H54 (cell line): ENCODE measurements at regions not wholly inside any gene's neighbourhood (a gene's known extent, or its start where the extent isn't known, plus 50 kb on each side); places are given as distances from the start of the nearest gene placed in this dataset.
"Not testable (repeated sequence)": the region's sequence is repeated elsewhere in the genome, so short reads cannot be mapped to it uniquely, and the experiment has no call there.

Source experiments
- DNase-seq: peaks from one replicate; pipeline ENCODE4 v3.0.0; 2011; ENCODE audit warnings: low spot score, mixed read lengths; ENCODE audit not compliant: insufficient read length
- FAIRE-seq: peaks from 3 replicates; lab custom pipeline; 2011; peaks lifted over from hg19 to GRCh38; lab: Jason Lieb, UNC
- POLR2A ChIP-seq: IDR thresholded peaks from 2 replicates; pipeline ENCODE4 v1.6.1; 2011; ENCODE audit warnings: low read depth, mild to moderate bottlenecking, low read length

DNA sequence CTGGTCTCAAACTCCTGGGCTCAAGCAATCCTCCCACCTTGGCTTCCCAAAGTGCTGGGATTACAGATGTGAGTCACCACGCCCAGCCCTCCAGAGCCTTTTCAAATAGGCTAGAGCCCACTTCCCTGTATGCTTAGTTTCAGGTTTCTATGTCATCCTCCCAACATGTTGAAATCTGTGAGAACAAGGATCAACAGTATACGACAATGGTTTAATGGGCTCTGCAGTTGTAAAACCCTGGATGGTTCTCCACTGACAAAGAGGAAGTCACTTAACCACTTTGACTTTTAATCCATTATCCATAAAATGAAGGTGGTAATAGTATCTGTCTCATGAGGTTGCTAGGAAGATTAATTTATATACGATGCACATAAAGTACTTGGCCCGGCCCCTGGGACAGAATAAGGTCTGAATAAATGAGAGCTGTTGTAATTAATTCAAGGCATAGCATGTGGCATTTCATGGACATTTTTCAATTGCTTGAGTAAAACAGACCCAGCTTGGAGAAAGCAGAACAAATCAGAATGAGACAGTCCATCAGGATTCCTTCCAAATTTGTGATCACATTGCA is 113.9 kb upstream of the ZNF648 start:
- no peak for TF ChIP-seq POLR2A
- DNase-seq = no peak
- no peak for FAIRE-seq

DNA sequence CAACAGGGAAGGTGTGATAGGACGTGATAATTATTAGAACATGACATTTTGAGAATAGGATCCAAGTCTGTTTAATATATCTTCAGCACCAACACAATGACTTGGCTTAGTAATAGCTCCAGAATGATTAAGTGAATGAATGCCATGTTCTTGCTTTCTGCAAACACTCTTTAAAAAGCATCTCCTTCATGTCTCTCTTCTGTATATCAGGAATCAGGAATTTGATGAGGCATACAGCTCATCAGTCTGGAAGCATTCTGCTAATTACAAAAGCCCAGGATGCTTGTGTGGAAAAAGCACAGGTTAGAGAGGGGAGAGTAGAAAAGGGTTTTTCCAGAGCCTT is 113.0 kb upstream of the ZNF648 start:
- no peak for FAIRE-seq
- no peak for DNase-seq
- no peak for TF ChIP-seq POLR2A

DNA sequence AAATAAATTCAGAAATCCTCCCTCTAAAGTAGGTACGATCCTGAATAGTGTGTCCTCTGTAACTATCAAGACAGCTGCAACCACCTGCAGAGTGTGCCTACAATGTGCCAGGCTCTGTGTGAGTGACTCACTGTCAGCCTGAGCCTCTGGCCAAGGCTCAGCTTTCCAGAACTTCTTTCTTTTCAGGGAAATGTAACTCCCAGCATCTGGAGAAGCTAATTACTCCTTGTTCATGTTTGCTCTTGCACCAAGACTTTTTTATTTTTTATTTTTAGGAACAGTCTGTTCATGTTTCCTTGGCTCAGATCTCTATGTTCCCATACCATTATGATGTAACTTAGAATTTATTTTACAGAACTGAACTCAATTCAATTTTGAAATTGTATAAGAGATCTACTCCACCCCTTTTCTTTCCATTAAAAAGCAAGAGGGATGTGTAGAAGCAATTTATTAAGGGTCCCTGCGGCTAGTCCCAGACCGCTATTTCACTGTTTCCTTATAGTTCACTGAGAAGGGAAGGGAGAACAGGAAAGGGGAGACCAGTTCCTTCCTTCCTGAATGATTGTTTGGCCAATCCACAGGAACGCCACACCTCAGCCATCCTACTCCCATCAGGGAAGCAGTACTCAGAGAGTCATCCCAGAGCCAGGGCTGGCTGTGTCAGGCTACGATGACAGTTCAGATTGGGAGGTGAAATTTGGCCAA is 112.4 kb upstream of the ZNF648 start:
- DNase-seq (no peak), FAIRE-seq (no peak)
- TF ChIP-seq POLR2A = no peak

DNA sequence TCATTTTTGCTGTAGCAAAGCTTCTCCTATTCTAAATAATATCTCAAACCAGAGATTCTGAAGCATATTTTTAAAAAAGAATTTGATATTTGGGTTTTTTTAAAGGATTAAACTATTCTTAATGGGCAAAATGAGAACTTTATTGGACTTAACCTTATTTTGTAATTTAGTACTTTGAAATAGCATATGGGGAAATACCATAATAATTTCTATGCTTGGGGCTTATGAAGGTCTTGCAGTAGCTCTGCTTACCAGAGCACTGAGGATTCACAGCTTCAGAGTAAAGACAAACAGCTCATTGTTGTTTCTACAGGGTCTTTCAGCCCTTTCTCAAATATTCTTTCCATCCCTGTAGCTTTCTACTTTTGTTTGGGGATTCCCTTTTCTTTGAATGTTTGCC is 111.2 kb upstream of the ZNF648 start:
- no peak for TF ChIP-seq POLR2A
- DNase-seq = no peak
- FAIRE-seq = no peak

DNA sequence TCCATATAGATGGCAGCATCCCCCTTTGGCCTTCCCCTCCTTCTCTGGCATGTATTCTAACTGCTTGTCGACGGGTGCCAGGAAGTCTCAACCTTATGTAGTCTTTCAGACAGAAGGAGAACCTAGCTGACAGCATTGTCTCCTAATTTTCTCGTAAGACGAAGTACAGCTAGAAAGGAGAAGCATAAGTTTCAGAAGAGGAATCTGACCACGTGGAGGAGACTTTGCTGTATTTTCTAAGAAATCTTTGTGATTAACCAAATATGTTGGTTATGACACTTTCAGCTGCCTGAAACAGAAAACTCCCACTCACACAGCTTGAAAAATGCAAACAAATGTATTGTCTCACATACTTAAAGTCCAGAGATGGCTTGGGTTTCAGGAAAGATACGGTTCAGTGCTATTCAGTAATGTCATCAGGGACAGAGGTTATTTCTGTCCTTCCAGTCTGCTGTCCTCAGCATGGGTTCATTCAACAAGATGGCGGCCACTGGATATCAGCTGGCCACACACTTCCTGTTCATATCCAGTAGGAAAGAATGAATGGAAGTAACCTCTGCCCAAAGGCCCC is 109.5 kb upstream of the ZNF648 start:
- TF ChIP-seq POLR2A = no peak
- DNase-seq (no peak), FAIRE-seq (no peak)

DNA sequence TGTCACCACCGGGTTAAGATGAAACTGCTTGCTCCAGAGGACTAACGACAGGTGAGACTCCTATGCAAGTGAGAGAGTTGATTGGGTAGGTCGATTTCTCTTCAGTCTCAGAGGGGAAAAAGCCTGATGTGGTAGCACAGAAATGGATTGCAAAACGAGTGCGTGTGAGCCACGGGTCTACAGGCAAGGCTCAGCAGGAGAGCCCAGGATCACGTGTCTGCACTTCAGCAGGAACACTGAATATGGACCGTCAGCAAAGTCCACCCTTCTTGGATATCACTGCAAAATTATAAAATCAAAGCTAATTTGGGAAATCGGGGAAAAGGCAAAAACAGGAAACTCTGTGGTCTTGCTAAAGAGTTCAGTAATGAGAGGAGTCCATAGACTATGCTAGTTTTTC is 107.7 kb upstream of the ZNF648 start:
- FAIRE-seq (no peak), DNase-seq (no peak)
- no peak for TF ChIP-seq POLR2A

DNA sequence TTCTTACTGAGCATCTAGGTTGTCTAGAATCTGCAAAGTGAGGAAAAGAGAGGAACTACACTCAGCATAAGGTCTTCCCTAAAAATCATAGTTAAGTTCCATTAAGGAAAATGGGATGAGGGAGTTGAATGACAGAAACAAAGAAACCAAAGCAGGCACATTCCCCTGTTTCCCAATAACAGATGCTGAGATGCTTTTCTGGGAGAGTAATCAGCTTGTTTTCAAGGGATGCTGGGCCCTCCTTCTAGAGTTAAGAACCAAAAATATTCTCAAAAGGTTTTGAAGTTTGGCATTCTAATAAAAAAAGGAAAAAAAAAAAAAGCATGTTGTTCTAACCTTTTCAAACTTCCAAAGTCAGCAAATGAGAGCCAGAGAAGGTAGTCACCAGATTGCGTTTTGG is 105.2 kb upstream of the ZNF648 start:
- TF ChIP-seq POLR2A = no peak
- FAIRE-seq (no peak), DNase-seq (no peak)

DNA sequence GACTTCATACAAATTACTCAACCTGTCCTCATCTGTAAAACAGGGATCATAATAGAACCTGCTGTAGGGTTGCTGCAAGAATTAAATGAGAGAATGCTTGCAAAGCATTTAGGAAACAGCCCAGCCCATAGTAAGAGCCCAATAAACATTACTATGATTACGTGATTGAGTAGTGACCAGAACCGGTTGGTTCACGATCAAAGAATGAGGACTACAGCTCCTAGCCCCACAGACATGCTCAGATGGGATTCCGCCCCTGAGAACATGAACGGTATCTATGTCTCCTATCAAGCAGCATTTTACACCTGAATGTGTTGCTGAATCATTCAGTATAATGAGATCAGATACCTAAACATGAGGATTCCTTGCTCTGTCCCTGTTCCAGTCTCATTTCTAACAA is 104.8 kb upstream of the ZNF648 start:
- no peak for TF ChIP-seq POLR2A
- FAIRE-seq (no peak), DNase-seq (no peak)

DNA sequence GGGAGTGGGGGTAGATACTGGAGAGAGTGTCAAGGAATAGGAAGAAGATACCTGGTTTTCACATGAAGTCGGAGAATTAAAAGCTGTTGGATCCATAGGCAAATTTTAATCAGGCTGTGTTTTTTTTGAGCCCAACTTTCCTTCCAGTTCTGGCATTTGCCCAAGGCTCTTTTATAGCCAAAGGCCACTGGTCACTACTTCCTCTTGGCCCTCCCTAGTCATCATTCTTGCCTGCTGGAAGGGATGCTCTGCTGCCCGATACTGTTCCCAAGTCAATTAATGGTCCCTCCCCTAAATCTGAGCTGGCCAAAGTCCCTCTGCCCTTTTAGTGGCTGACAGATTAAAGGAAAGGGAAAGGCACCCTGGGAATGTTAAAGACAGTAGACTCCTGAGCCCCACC is 102.8 kb upstream of the ZNF648 start:
- FAIRE-seq = no peak
- no peak for TF ChIP-seq POLR2A

DNA sequence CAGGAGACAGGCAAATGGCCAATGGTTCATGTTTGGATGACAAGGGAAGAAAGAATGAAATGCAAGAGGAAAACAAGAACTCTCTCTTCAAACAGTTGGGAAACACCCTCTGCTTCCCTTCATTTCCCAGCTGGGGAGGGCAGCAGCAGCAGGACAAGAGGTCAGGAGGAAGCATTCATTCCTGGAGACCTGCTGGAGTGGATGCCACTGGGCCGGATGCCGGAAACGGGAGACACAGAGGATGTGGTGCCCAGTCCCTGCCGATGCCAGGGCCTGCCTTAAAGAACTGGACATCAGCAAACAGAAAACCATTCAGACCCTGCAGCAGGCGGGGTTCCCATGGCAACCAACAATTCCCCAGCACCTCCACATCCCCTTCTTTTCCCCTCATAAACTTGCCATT is 102.3 kb upstream of the ZNF648 start:
- no peak for TF ChIP-seq POLR2A
- FAIRE-seq (no peak), DNase-seq (no peak)

More for the DNA sequence above, 102.8 kb upstream of the ZNF648 start:
- DNase-seq = no peak

DNA sequence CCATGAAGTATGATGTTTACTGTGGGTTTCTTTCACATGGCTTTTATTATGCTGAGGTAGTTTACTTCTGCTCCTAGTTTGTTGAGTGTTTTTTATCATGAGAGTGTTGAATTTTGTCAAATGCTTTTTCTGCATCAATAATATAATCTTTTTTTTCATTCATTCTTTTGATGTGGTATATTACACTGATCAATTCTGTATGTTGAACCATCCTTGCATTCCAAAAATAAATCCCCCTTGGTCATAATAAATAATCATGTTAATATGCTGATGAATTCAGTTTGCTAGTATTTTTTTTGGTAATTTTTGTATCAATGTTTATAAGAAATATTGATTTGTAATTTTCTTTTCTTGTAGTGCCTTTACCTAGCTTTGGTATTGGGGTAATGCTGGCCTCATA is 97.9 kb upstream of the ZNF648 start:
- no peak for TF ChIP-seq POLR2A
- no peak for DNase-seq
- FAIRE-seq = no peak

DNA sequence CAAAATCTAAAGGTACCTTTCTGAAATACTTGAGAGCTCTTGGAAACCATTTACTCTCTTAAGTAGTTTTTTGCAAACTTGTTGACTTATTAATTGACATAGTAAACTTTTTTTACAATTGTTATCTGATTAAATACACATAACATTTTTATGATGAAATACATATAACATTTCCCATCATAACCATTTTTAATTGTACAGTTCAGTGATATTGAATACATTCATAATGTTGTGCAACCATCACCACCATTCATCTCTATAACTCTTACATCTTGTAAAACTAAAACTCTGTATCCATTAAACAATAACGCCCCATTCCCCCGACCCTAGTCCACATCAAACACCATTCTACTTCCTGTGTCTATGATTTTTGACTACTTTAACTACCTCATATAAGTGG is 95.7 kb upstream of the ZNF648 start:
- FAIRE-seq = no peak
- no peak for DNase-seq
- TF ChIP-seq POLR2A = no peak

DNA sequence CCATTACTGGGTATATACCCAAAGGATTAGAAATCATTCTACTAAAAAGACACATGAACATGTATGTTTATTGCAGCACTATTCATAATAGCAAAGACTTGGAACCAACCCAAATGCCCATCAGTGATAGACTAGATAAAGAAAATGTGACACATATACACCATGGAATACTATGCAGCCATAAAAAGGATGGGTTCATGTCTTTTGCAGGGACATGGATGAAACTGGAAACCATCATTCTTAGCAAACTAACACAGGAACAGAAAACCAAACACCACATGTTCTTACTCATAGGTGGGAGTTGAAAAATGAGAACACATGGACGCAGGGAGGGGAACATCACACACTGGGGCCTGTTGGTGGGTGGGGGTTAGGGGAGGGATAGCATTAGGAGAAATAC is 92.9 kb upstream of the ZNF648 start:
- not testable (repeated sequence) for FAIRE-seq, DNase-seq

DNA sequence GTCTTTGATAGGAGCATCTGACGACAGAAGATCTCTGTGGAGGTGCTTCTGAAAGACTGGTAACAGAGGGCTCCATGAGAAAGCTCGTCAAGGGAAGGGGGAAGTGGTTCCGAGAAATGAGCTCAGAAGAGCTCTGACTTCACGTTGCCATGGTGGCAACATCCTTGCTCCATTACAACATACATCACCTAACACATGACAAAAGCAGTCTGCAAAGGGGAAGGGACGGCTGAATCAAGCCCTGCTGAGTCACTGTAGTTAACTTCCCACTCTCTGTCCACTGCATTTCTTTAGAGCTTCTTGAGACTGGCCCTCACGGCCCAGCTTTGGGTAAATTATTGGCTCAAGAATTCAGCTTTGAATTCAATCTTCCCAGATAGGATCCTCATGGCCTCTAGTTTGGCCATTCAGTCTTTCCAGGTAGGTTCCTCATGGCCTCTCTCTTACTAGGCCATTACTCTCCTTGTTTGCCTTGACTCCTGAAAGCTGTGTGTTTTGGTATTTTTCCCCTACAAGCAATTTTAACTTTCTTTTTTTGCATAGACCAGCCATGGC is 88.0 kb upstream of the ZNF648 start:
- FAIRE-seq (no peak), DNase-seq (no peak)
- TF ChIP-seq POLR2A = no peak

DNA sequence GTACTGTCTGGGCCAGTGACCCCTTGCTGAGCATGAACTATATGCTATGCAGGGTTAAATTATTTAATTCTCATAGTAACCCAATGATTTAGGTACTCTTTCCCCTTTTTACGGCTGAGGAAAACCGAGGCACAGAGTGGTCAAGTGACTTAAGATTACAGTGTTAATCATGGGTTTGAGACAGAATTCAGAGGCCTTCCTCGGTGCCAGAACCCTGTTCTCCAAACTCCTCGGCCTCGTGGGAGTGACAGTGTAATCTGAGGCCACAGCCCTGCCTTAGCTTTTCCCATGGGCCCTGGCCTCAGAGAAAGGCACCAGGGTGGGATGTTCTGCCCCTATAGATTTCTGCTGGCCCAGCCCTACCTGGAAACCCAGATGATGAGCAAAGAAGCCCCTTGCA is 86.4 kb upstream of the ZNF648 start:
- no peak for FAIRE-seq
- DNase-seq = no peak
- no peak for TF ChIP-seq POLR2A
